ENCODE measurements at regions not wholly inside any gene's neighbourhood (a gene's known extent, or its start where the extent isn't known, plus 50 kb on each side); places are given as distances from the start of the nearest gene placed in this dataset.

DNA sequence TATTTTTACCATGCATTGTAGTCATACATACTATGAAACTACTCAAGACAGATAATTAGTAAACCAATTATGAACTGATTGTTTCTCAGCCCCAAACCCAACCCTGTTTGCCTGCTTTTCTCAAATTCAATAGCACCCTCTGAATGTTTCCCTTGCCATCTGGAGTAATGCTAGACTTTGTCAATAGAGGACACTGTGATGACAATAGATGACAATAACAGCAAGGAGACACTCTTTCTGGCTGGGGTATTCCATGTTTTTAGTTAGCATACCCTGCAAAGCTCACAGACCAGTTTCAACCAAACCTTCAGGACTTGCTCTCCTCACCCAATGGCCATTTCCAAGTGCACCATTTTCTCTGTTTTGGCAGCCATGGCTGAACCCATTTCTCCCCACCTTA lies 108.5 kb upstream of the LRRC7 start:
- no peaks in the 10 kb centered on the region for H3K4me1 ChIP-seq (ENCODE audit: control insufficient read depth, insufficient read depth, low read length)
- no peak overlapping the region for H3K27ac ChIP-seq (ENCODE audit: low read depth, low read length)
- no peak overlapping the region for H3K9ac ChIP-seq (ENCODE audit: low read depth, low read length)
- H3K9me3 ChIP-seq (ENCODE audit: control insufficient read depth, insufficient read depth, low read length) = no peaks in the 10 kb centered on the region
- H3K27me3 ChIP-seq (ENCODE audit: control insufficient read depth, insufficient read depth, low read length) = no peaks in the 10 kb centered on the region
- H3K4me3 ChIP-seq (ENCODE audit: low read depth, low read length) = no peak overlapping the region
- no peaks in the 10 kb centered on the region for H3K36me3 ChIP-seq (ENCODE audit: control insufficient read depth, insufficient read depth, low read length)

- no peak overlapping the region for H3K9ac ChIP-seq (ENCODE audit: low read depth, low read length)
- H3K4me1 ChIP-seq (ENCODE audit: control insufficient read depth, insufficient read depth, low read length) = no peaks in the 10 kb centered on the region
- no peak overlapping the region for H3K27ac ChIP-seq (ENCODE audit: low read depth, low read length)
- H3K4me3 ChIP-seq (ENCODE audit: low read depth, low read length) = no peak overlapping the region
- no peaks in the 10 kb centered on the region for H3K9me3 ChIP-seq (ENCODE audit: control insufficient read depth, insufficient read depth, low read length)
- H3K27me3 ChIP-seq (ENCODE audit: control insufficient read depth, insufficient read depth, low read length) = no peaks in the 10 kb centered on the region
- no peaks in the 10 kb centered on the region for H3K36me3 ChIP-seq (ENCODE audit: control insufficient read depth, insufficient read depth, low read length)
Observed at GRCh38 chr1:69475021-69475420, 92.7 kb upstream of the LRRC7 start.

- Histone ChIP-seq H3K27ac (ENCODE audit: low read depth, low read length) (no peak overlapping the region), H3K9ac (ENCODE audit: low read depth, low read length) (no peak overlapping the region), H3K4me1 (ENCODE audit: control insufficient read depth, insufficient read depth, low read length) (no peaks in the 10 kb centered on the region), H3K9me3 (ENCODE audit: control insufficient read depth, insufficient read depth, low read length) (no peaks in the 10 kb centered on the region), H3K4me3 (ENCODE audit: low read depth, low read length) (no peak overlapping the region), H3K36me3 (ENCODE audit: control insufficient read depth, insufficient read depth, low read length) (no peaks in the 10 kb centered on the region), H3K27me3 (ENCODE audit: control insufficient read depth, insufficient read depth, low read length) (no peaks in the 10 kb centered on the region)
Observed at GRCh38 chr1:69479734-69480133, 88.0 kb upstream of the LRRC7 start.

GRCh38 chr1:69483246-69483645 lies 84.5 kb upstream of the LRRC7 start:
- Histone ChIP-seq H3K27ac (ENCODE audit: low read depth, low read length) (no peak overlapping the region), H3K9ac (ENCODE audit: low read depth, low read length) (no peak overlapping the region), H3K4me1 (ENCODE audit: control insufficient read depth, insufficient read depth, low read length) (peaks cover under 1% of the 10 kb centered on the region; the same call in 1 of the 2 replicates), H3K27me3 (ENCODE audit: control insufficient read depth, insufficient read depth, low read length) (no peaks in the 10 kb centered on the region), H3K36me3 (ENCODE audit: control insufficient read depth, insufficient read depth, low read length) (no peaks in the 10 kb centered on the region), H3K4me3 (ENCODE audit: low read depth, low read length) (no peak overlapping the region), H3K9me3 (ENCODE audit: control insufficient read depth, insufficient read depth, low read length) (no peaks in the 10 kb centered on the region)

GRCh38 chr1:69485616-69486015 lies 82.1 kb upstream of the LRRC7 start:
- peaks cover 8% of the 10 kb centered on the region; the same call in 1 of the 2 replicates for H3K4me1 ChIP-seq (ENCODE audit: control insufficient read depth, insufficient read depth, low read length)
- H3K9ac ChIP-seq (ENCODE audit: low read depth, low read length) = no peak overlapping the region
- no peaks in the 10 kb centered on the region for H3K27me3 ChIP-seq (ENCODE audit: control insufficient read depth, insufficient read depth, low read length)
- no peaks in the 10 kb centered on the region for H3K9me3 ChIP-seq (ENCODE audit: control insufficient read depth, insufficient read depth, low read length)
- no peak overlapping the region for H3K4me3 ChIP-seq (ENCODE audit: low read depth, low read length)
- H3K27ac ChIP-seq (ENCODE audit: low read depth, low read length) = no peak overlapping the region
- H3K36me3 ChIP-seq (ENCODE audit: control insufficient read depth, insufficient read depth, low read length) = no peaks in the 10 kb centered on the region

GRCh38 chr1:69491416-69491815 lies 76.3 kb upstream of the LRRC7 start:
- Histone ChIP-seq H3K36me3 (ENCODE audit: control insufficient read depth, insufficient read depth, low read length) (no peaks in the 10 kb centered on the region), H3K27me3 (ENCODE audit: control insufficient read depth, insufficient read depth, low read length) (no peaks in the 10 kb centered on the region), H3K9ac (ENCODE audit: low read depth, low read length) (no peak overlapping the region), H3K9me3 (ENCODE audit: control insufficient read depth, insufficient read depth, low read length) (no peaks in the 10 kb centered on the region), H3K4me1 (ENCODE audit: control insufficient read depth, insufficient read depth, low read length) (peaks cover 8% of the 10 kb centered on the region; the same call in 1 of the 2 replicates), H3K27ac (ENCODE audit: low read depth, low read length) (no peak overlapping the region), H3K4me3 (ENCODE audit: low read depth, low read length) (no peak overlapping the region)

GRCh38 chr1:69492286-69492685 lies 75.4 kb upstream of the LRRC7 start:
- Histone ChIP-seq H3K9ac (ENCODE audit: low read depth, low read length) (no peak overlapping the region), H3K4me3 (ENCODE audit: low read depth, low read length) (no peak overlapping the region), H3K36me3 (ENCODE audit: control insufficient read depth, insufficient read depth, low read length) (no peaks in the 10 kb centered on the region), H3K27ac (ENCODE audit: low read depth, low read length) (no peak overlapping the region), H3K27me3 (ENCODE audit: control insufficient read depth, insufficient read depth, low read length) (no peaks in the 10 kb centered on the region), H3K9me3 (ENCODE audit: control insufficient read depth, insufficient read depth, low read length) (no peaks in the 10 kb centered on the region), H3K4me1 (ENCODE audit: control insufficient read depth, insufficient read depth, low read length) (peaks cover 8% of the 10 kb centered on the region; the same call in 1 of the 2 replicates)

DNA sequence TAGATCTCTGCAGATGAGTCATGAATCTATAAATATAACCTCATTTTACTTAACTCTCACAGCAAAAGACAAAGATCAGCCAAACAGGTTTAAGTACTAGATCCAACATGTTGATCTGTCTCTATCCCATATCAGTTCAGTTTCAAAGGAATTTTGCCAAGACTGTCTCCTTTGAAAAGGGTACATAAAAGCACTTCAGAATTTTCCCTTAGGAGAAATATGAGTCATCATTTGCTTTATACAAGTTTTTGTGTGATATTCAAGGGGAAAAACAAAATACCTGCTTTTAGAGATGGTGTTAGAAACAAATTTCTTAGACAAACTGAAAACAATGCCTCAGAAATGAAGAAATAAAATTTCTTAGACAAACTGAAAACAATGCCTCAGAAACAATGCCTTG lies 73.5 kb upstream of the LRRC7 start:
- no peaks in the 10 kb centered on the region for H3K36me3 ChIP-seq (ENCODE audit: control insufficient read depth, insufficient read depth, low read length)
- no peaks in the 10 kb centered on the region for H3K27me3 ChIP-seq (ENCODE audit: control insufficient read depth, insufficient read depth, low read length)
- H3K4me1 ChIP-seq (ENCODE audit: control insufficient read depth, insufficient read depth, low read length) = no peaks in the 10 kb centered on the region
- no peak overlapping the region for H3K27ac ChIP-seq (ENCODE audit: low read depth, low read length)
- no peaks in the 10 kb centered on the region for H3K9me3 ChIP-seq (ENCODE audit: control insufficient read depth, insufficient read depth, low read length)
- H3K4me3 ChIP-seq (ENCODE audit: low read depth, low read length) = no peak overlapping the region
- H3K9ac ChIP-seq (ENCODE audit: low read depth, low read length) = no peak overlapping the region

GRCh38 chr1:69497441-69498221 lies 70.1 kb upstream of the LRRC7 start:
- no peaks in the 10 kb centered on the region for H3K27me3 ChIP-seq (ENCODE audit: control insufficient read depth, insufficient read depth, low read length)
- no peaks in the 10 kb centered on the region for H3K9me3 ChIP-seq (ENCODE audit: control insufficient read depth, insufficient read depth, low read length)
- no peaks in the 10 kb centered on the region for H3K4me1 ChIP-seq (ENCODE audit: control insufficient read depth, insufficient read depth, low read length)
- H3K36me3 ChIP-seq (ENCODE audit: control insufficient read depth, insufficient read depth, low read length) = no peaks in the 10 kb centered on the region
- H3K4me3 ChIP-seq (ENCODE audit: low read depth, low read length) = no peak overlapping the region
- H3K27ac ChIP-seq (ENCODE audit: low read depth, low read length) = no peak overlapping the region
- no peak overlapping the region for H3K9ac ChIP-seq (ENCODE audit: low read depth, low read length)

GRCh38 chr1:69498711-69499110 lies 69.0 kb upstream of the LRRC7 start:
- Histone ChIP-seq H3K9ac (ENCODE audit: low read depth, low read length) (no peak overlapping the region), H3K27ac (ENCODE audit: low read depth, low read length) (no peak overlapping the region), H3K4me1 (ENCODE audit: control insufficient read depth, insufficient read depth, low read length) (no peaks in the 10 kb centered on the region), H3K36me3 (ENCODE audit: control insufficient read depth, insufficient read depth, low read length) (no peaks in the 10 kb centered on the region), H3K4me3 (ENCODE audit: low read depth, low read length) (no peak overlapping the region), H3K9me3 (ENCODE audit: control insufficient read depth, insufficient read depth, low read length) (no peaks in the 10 kb centered on the region), H3K27me3 (ENCODE audit: control insufficient read depth, insufficient read depth, low read length) (no peaks in the 10 kb centered on the region)

DNA sequence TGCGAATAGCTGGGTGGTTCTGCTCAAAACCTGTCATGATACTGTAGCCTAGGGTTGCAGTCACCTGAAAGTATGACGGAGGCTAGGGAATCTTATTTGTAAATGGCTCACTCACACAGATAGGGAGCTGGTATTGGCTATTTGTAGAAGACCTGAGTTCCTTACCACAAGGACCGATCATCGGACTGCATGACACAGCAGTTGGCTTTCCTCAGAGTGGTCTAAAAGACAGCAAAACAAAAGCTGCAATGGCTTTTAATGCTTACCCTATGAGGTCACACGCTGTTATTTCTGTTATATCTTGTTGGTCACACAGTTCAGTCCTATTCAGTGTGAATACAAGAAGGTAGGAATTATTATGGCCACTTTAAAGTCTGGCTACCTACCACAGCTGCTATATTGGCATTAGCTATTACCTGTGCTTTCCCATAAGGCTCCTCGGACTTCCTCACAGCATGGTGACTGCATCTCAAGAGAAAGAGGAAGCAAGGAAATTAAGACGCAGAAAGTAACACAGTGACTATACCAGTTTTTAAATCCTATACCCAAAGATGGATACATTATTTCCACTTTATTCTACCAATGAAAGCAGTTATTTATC lies 68.4 kb upstream of the LRRC7 start:
- H3K36me3 ChIP-seq (ENCODE audit: control insufficient read depth, insufficient read depth, low read length) = no peaks in the 10 kb centered on the region
- H3K9ac ChIP-seq (ENCODE audit: low read depth, low read length) = no peak overlapping the region
- H3K27ac ChIP-seq (ENCODE audit: low read depth, low read length) = no peak overlapping the region
- H3K27me3 ChIP-seq (ENCODE audit: control insufficient read depth, insufficient read depth, low read length) = no peaks in the 10 kb centered on the region
- no peak overlapping the region for H3K4me3 ChIP-seq (ENCODE audit: low read depth, low read length)
- H3K9me3 ChIP-seq (ENCODE audit: control insufficient read depth, insufficient read depth, low read length) = no peaks in the 10 kb centered on the region
- H3K4me1 ChIP-seq (ENCODE audit: control insufficient read depth, insufficient read depth, low read length) = no peaks in the 10 kb centered on the region

Data from HUES48 (cell line).